CD4-positive, alpha-beta T cell treated with Interleukin-10 for 1 hour (primary cell): ENCODE measurements at regions not wholly inside any gene's neighbourhood (a gene's known extent, or its start where the extent isn't known, plus 50 kb on each side); places are given as distances from the start of the nearest gene placed in this dataset.

Experiments
- DNase-seq: peaks from one replicate; pipeline ENCODE4 v3.0.0-alpha.2; 2020

DNA sequence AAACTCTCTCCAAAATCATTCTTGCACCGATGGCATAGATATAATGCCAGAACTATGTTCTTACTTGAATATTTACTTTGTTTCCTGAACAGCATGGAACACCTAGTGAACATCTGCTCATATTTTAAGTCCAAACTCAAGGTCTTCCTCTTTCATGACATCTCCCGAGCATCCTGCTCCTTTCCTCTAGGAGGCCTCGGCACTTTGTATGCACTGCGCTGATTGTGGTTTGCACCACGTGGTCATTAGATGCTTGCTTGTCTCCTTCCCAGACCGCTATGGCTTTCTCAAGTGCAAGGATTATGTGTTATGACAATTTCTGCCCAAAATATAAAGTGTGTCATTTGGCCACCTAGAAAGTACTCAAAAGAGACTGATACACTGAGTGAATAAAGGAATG lies 912.0 kb downstream of the GALC start:
- no peak for DNase-seq

DNA sequence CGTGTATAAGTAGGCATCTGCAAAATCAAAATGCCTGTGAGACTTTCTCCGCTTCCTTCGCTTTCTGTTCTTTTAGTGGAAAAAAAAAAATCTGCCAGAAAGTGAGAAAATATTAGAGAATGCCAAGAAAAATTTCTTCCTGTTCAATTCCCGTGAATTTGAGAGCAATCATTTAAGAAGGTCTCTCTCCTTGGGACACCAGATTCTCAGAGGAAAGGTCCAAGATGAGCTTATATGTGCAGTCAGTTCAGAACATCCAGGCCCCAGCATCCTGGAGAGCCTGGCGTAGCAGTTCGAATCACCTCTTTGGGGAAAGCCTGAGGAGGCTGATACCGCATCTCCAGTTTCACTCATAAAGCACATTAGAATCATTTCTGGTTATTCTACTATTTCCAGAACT lies 912.8 kb downstream of the GALC start:
- DNase-seq: no peak

DNA sequence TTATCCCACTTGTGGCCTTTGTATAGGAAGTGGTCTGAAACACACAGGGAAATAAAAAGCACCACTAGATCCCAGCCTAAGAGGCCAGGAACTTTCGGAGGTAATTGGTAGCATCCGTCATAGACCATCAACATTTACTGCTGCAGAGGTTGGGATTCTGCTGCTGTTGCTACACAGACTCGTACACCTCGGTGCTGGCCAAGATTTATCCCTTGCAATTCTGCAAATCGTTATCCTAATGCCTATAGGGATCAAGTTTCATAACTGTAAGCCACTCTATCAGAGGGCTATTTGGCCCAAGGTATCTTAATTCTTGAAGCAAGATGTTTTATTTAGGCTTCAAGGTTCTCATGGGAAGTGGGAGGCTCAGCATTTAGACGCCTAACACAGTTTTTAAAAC lies 913.6 kb downstream of the GALC start:
- no peak for DNase-seq

DNA sequence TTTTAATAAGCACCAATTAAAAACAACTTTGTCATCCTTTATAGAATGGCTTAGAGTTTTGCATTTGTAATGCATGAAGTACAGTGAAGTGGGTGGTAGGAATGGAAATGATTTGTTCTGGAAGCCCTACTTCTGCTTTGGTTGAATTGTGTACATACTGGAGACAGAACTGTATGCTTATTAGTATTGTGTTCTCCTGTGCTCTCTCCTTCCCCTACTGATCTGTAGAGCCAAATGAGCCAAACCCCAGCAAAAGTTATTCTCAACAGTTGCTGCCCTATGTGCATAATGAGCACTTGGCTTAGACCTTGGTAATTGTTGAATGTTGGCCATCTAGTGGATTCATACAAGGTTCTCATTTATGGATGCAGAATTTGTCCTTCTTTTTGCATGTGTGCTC lies 916.1 kb downstream of the GALC start:
- DNase-seq: no peak

DNA sequence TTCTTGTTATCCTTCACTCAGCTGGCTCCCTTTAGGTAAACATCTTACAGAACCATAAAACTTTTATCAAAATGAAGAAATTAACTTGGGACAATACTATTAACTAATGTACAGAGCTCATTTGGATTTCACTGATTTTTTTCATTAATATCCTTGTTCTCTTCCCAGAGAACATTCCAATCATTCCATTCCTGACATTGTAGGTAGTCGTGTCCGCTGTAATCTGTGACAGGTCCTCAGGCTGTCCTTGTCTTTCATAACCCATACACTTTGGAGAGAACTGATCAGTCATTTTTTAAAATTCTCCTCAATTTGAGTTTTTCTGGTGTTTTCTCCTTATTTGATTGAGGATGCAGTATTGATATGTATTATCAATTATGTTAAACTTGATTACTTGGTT lies 916.8 kb downstream of the GALC start:
- no peak for DNase-seq

DNA sequence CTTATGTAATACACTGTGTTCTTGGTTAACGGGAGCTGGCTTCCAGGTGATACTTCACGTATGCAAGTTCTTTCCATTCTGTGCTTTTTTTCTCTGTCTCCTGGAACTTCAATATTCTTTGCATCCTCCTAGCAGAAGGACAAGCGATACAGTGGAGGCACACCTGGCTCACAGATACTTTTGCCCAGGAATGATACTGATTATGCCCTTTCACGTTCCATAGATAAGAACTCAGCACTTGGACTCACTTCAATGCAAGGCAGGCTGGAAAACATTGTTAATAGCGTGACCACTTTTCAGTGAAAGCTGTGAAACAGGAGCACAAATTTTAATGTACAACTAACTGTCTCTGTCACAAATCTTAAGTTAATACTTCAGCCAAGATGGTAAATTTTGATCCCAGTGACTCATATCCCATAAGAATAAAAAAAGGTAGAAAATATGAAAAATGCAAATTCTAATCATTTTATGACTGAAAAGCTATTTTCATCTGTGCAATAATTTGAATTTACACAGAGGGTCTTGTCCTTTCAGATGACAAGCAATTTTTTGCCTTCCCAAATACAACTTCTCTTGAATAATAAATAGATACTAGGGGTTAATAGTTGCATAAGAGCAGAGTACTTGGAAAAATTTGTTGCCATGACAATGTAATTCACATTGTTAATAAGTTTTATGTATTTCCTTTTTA lies 919.0 kb downstream of the GALC start:
- DNase-seq: no peak

DNA sequence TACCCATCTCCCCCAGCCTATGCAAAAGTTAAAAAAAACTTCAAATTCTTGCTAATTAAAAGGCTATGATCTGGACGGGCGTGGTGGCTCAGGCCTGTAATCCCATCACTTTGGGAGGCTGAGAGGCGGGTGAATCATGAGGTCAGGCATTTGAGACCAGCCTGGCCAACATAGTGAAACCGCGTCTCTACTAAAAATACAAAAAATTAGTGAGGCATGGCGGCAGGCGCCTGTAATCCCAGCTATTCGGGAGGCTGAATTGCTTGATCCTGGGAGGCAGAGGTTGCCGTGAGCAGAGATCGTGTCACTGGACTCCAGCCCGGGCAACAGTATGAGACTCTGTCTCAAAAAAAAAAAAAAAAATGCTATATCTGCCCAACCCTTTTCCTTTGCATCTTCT lies 925.4 kb downstream of the GALC start:
- no peak for DNase-seq

DNA sequence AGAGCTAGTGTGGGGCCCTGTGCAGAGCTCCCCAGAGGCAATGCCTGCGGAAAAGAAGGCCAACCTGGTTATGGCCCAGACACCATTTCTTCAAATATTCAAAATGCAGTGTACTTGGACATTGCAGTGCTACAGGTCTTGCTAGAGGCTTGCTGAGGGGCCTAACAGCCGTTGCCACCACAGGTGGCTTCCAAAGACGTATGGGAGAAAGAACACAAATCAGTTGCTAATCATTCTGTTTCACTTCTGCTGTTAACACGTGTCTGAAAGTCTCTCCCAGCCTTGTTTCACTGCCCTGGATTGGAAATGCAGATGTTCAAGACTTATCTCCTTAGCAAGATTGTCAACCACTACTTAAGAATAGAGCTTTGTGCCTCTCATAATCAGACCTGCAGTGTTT lies 925.9 kb downstream of the GALC start:
- DNase-seq: no peak

GRCh38 chr14:87066221-87066817 lies 926.7 kb downstream of the GALC start:
- DNase-seq: no peak

GRCh38 chr14:87065366-87065765 lies 927.6 kb downstream of the GALC start:
- no peak for DNase-seq

DNA sequence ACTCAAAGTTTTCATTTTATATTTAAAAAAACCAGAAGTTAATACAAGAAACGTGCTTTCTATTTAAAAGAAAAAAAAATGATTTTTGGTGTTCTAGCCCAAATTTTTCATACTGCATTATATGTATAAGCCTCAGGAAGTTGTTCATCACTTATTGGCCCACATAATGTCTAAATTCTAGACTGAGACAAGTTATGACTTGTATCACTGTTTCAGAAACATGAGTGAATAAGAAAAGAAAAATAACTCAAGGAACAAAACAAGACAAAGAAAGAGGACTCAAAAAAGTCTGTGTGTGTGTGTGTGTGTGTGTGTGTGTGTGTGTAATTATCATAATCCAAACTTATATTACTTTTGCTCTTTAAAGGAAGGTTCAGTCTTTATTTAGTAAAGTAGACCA lies 929.8 kb downstream of the GALC start:
- DNase-seq: no peak

DNA sequence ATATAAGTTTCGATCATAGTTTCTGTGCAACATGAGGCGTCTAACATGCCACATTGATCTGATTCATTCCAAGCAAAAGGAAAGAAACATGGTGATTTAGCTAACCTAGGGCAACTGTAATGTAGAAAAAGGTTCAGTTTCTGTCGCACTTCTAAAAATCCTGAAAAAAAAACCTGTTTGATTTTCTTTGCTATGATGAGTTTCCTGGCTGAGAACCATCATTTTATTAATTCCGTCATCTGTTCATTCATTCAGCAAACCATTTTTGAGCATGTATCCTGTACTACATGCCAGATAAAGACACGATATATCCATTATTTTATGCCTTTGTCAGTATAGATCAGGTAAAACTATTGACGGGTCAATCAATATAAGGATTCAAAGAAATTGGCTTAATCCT lies 932.6 kb downstream of the GALC start:
- no peak for DNase-seq

DNA sequence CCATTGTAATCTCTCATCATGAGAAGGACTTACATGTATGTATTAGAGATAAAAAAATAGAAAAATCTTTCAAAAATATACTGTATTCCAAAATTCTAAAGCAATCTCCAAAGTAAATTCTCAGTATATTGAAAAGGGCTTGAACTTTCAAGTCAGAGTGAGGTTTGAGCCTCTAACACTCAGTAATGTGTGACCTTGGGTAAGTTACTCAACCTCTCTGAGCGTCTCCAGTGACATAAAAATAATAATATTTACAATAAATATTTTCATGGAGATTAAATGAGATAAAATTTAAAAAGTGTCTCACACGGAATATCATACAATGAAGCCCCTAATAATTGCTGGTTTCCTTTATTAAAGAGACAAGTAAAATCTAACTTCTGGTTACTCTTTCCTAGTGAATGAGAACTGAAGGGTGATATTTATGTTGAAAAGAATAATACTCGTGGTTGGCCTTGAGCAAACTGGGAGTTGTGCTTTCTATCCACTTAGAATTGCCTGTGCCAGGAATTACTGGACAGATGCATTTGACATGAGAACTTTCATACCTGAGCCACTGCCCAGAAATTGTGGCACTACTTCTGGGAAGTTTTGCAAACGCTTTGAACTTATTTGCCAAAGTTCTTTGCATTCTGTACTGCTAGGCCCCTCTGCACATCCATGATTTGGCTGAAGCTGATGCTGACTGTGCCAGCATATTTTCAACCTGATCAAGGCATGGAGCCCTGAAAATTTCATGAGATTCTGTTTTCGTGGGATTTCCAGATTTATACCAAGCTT lies 933.7 kb downstream of the GALC start:
- no peak for DNase-seq

DNA sequence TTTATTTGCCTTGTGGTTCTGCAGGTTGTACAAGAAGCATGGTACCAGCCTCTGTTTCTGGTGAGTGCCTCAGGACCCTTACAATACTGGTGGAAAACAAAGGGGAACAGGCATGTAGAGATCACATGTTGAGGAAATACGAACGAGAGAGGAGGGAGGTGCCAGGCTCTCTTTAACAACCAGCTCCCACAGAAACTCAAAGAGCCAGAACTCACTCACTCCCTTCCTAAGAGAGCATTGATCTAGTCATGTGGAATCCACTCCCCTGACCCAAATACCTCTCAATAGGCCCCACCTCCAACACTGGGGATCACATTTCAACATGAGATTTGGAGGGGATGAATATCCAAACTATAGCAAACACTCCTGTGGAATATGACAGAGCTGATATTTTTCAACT lies 938.0 kb downstream of the GALC start:
- no peak for DNase-seq

DNA sequence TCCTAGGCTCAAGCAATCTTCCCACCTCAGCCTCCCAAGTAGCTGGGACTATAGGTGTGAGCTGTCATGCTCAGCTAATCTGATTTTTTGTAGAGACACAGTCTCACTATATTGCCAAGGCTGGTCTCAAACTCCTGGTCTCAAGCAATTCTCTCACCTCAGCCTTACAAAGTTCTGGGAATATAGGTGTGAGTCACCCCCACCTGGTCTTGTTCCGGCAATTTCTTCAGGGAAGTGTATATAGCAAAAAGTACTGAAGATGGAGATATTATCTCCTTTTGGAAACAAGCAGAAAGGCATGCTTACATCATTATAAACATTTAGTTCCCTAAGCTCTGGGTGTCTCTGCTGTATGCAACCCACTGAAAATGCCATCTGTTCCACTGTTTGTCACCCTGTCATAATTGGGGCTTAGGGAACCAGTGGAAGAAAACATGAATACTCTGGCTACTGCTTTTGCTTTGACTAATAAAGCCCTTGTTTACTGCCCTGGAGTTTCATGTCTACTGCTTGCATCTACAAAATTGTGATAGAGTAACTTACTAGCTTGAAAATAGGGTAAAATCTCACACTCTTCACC lies 940.2 kb downstream of the GALC start:
- no peak for DNase-seq

- DNase-seq: no peak
Observed at GRCh38 chr14:87050421-87050820, 942.6 kb downstream of the GALC start.

- DNase-seq: no peak
Observed at GRCh38 chr14:87049950-87050349, 943.0 kb downstream of the GALC start.

GRCh38 chr14:87046960-87047359 lies 946.0 kb downstream of the GALC start:
- no peak for DNase-seq

- DNase-seq: no peak
Observed at GRCh38 chr14:87045956-87046355, 947.0 kb downstream of the GALC start.

DNA sequence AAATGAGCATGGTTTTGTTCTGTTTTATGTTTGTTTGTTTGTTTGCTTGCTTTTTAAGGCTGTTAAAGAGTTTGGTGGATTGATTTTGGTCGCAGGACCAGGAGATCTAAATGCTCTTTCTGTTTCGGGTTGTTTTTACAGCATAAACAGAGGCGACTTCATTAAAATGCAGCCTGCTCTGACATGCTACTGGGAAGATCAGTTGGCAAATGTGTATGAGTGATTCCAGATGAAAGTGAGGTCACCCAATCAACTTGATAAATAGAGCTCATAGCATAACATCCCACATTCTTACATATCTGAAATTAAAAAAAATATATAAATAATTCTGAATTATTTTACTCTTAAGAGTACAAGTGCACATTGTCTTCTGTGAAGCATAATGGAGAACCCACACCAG lies 947.7 kb downstream of the GALC start:
- no peak for DNase-seq

GRCh38 chr14:87044807-87045206 lies 948.2 kb downstream of the GALC start:
- no peak for DNase-seq

- no peak for DNase-seq
Observed at GRCh38 chr14:87043667-87044200, 949.2 kb downstream of the GALC start.

GRCh38 chr14:87042354-87042753 lies 950.6 kb downstream of the GALC start:
- no peak for DNase-seq
